ENCODE measurements at regions not wholly inside any gene's neighbourhood (a gene's known extent, or its start where the extent isn't known, plus 50 kb on each side); places are given as distances from the start of the nearest gene placed in this dataset.
"Not testable (repeated sequence)": the region's sequence is repeated elsewhere in the genome, so short reads cannot be mapped to it uniquely, and the experiment has no call there.

DNA sequence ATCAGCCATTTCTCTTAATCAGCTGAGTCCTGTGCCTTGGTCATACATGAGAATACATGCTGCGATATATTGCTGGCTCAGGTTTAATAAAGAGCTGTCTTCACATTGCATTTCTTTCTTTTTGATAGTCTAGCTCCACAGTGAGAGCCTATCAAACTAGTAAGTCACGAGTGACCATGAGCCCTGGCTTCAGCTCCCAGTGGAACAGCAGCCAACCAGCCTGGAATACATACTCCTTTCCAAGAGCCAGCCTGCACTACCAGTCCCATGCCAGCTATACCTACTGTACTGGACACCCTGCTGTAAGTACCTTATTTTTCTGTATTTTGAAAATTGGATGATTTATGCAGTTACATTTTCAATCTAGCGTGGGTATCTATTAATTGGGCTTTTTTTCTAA, 98.0 kb upstream of the RBMS3 start:
- not testable (repeated sequence) for DNase-seq (ENCODE audit: low read depth, low spot score)

- no peak for DNase-seq (ENCODE audit: low read depth, low spot score)
These were observed 97.4 kb upstream of the RBMS3 start for GRCh38 chr3:29183346-29184087.

DNA sequence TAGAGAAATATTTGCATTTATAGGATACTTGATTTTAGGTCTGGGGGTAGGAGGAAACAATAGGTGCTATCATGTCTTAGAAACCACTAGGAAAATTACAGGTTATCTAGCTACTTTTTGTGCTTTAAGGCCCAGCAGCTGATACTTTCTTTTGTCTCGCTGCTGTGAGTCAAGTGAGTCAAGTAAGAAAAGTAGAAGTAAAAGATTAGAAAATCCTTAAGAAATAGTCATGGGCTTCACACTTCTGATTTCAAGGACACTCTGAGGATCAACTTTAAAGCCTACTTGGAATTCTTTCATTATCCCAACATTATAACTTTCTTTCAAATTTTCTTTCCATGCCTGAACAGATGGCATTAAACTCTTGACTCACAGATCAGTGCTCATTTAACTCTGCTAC, 95.2 kb upstream of the RBMS3 start:
- no peak for DNase-seq (ENCODE audit: low read depth, low spot score)

- DNase-seq (ENCODE audit: low read depth, low spot score), result no peak
These were observed 94.7 kb upstream of the RBMS3 start for GRCh38 chr3:29186131-29186599.

- no peak for DNase-seq (ENCODE audit: low read depth, low spot score)
These were observed 93.7 kb upstream of the RBMS3 start for GRCh38 chr3:29186982-29187725.

DNA sequence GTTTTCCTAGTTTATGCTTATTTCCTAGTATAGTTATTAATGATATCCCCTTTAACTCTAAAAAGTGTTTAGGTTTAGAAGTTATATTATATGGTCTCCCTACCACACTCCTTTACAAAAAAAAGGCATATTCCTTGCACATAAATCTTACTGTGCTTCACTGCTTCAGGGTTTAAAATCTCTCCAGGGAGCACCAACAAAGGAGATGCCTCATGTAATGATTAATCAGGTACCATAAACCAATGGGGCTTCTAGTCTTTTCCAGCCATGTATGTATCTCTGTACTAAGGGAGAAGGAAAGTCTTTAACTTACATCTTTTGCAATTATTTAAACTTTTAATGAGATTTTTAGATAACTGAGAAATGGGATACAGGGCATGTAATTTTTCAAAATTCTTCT, 91.5 kb upstream of the RBMS3 start:
- no peak for DNase-seq (ENCODE audit: low read depth, low spot score)

DNA sequence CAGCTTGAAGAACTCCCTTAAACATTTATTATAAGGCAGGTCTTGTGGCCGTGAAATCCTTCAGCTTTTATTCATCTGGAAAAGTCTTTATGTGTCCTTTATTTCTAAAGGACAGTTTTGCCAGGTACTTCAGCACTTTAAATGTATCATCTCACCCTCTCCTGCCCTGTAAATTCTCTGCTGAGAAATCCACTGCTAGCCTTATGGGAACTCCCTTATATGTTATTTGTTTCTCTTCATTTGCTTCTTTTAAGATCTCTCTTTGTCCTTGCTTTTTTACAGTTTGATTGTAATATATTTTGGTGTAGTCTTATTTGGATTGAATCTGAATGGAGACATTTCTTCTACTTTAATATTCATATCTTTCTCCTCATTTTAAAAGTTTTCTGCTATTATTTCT, 86.7 kb upstream of the RBMS3 start:
- no peak for DNase-seq (ENCODE audit: low read depth, low spot score)

GRCh38 chr3:29195056-29195455, 85.8 kb upstream of the RBMS3 start:
- DNase-seq (ENCODE audit: low read depth, low spot score), result no peak

DNA sequence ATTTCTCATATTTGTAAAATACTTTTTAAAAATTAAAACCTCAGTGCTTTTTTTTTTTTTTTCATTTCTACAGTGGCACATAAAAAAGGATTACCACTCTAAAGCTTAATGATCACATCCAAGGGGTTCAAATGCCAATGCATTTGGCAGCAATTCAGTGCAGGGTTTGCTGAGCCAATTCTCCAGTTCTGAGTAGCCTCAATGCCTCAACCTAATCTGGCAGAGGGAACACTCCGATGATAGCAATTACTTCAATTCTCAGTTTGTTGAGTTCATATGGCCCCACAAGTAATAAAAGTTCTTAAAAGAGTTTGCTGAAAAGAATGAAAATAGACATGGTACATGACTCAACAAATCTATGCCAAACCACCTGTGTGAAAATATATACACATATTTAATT, 79.3 kb upstream of the RBMS3 start:
- DNase-seq (ENCODE audit: low read depth, low spot score), result no peak

DNA sequence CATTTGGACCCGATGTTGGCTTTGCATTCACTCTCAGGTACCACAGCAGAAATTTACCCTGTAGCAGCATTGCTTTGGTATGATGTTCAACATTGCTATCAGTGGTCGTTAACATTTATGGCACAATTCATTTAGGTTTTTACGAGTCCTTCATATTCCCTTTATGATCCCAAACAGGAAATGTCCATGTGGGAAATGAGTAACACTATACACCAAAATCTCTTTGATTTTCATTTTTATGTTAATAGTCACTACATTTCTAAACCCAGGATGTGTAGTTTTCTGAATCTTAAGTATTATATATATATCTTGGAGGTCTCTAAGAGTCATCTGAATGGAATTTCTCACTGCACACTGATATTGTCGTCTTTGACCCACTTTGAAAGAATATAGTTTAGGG, 78.5 kb upstream of the RBMS3 start:
- DNase-seq (ENCODE audit: low read depth, low spot score), result no peak

DNA sequence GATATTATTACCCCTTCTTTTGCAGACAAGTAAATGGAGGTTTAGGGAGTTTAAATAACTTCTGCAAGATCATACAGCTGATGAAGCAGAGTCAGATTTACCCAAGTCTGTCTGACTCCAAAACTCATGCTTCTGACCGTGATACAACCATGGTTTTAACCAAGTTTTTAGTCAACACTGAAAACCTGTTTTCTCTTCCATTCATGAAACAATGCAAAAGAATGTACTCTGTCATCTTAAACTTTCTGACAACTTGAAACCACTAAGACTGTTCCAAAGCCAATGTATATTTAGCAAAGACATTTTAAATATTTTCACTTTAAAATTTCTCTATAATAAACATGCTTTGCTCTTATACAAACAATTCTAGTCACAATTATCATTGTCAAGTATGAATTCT, 77.0 kb upstream of the RBMS3 start:
- no peak for DNase-seq (ENCODE audit: low read depth, low spot score)

GRCh38 chr3:29207427-29207826, 73.4 kb upstream of the RBMS3 start:
- DNase-seq (ENCODE audit: low read depth, low spot score), result no peak

DNA sequence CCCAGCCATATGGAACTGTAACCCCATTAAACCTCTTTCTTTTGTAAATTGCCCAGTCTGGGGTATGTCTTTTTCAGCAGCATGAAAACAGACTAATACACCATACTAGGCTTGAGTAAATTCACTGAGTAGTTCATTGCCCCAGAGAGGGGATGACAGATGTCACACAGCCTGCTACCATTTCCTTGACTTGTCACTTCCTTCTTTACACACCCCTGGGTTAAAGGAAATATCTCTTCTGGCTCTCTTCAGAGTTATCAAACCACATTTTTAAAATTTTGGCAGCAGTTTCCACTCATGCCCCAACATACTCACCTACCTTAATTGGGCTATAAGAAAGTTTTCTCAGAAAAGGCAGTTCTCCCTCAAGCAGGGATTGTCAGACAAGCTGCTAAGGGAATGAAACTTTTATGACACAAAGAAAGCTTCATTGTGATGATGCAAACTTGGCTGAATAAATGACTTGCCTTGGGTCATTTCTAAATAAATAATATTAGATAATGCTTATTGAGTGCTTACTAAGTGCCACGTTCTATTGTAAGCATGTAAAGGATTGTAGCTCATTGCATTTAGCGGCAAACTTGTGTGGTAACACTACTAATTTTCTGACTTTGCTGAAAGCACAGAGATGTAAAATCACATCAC, 68.0 kb upstream of the RBMS3 start:
- DNase-seq (ENCODE audit: low read depth, low spot score), result no peak

- no peak for DNase-seq (ENCODE audit: low read depth, low spot score)
These were observed 66.7 kb upstream of the RBMS3 start for GRCh38 chr3:29214009-29214658.

DNA sequence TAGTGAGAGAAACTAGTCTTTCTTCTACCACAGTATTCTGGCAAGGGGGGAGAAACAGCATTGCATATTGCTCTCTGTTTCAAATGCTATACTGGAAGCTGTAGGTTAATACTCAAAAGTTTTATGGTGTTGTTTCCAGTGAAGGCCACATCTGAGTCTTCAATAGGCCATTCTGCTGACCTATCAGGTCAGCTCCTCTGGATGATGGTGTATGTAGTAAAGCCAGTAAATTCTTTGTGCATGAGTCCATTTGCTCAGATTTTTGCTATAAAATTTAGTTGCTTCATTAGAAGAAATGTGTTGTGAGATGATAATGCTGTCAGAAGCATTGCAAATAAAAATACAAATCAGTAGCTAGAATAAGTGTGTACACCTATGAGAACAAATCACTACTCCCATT, 64.9 kb upstream of the RBMS3 start:
- DNase-seq (ENCODE audit: low read depth, low spot score), result no peak

DNA sequence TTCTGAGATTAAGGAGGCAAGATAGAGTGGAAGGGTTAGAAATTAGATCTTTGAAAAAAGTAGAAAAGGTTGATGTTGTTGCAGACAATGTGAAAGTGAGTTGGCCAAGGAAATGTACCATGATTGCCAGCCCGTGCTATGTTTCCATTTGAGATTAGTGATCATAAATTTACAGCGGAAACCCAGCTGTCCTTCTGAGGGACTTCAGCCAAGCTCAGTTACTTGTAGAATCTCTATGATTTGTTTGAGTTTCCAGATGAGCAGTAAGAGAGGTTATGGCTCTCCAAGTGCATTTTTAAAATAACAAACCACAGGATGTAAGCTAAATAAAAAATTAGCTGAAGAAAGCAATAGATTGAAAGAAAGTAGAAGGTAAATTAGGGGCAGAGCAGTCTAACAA, 54.2 kb upstream of the RBMS3 start:
- no peak for DNase-seq (ENCODE audit: low read depth, low spot score)

GRCh38 chr3:29227307-29227706, 53.6 kb upstream of the RBMS3 start:
- DNase-seq (ENCODE audit: low read depth, low spot score), result no peak

Measured in ELF-1 (cell line).